OCI-M1 (cell line): ENCODE measurements at regions not wholly inside any gene's neighbourhood (a gene's known extent, or its start where the extent isn't known, plus 50 kb on each side); places are given as distances from the start of the nearest gene placed in this dataset.
A peak's percentile ranks its signal among the peaks of the same experiment; 100 is the strongest.
"Not testable (repeated sequence)": the region's sequence is repeated elsewhere in the genome, so short reads cannot be mapped to it uniquely, and the experiment has no call there.

Experiments used
- DNase-seq: peaks from one replicate; lab custom pipeline; 2025; lab: John Stamatoyannopoulos, UW

DNA sequence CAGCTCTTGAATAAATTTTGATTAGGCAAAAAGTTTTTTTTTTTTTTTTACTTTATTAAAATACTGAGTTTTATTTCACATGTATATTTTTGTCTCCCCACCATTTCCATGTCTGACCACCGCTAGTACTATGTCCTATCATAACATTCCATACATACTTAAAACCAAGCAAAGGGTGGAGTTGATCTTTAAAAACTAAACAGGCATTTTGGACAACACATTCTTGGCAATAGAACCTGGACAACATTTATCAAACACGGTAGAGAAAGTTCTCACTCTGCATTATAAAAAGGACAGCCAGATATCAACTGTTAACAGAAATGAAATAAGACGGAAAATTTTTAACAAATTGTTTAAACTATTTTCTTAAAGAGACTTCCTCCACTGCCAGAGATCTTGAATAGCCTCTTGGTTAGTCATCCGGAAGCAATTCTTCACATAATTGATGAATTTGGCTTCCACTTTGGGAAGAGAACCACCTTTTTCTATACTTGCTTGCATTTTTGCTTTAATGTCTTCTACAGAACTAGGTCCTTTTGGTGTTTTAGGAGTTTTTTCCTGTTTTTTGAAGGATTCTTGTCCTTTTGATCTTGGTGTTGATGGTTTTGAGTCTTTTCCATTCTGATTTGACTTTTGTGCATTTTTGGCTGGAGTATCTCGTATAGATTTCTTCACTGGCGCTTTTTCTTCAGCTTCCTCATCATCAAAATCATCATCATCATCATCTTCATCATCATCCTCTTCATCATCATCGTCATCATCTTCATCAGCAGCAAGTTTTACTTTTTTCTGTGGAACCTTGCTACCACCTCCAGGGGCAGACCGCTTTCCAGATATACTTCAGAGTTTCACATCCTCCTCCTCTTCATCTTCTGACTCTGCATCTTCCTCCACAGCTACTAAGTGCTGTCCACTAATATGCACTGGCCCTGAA, 58.7 kb downstream of the POU5F2 start:
- DNase-seq, result not testable (repeated sequence)

DNA sequence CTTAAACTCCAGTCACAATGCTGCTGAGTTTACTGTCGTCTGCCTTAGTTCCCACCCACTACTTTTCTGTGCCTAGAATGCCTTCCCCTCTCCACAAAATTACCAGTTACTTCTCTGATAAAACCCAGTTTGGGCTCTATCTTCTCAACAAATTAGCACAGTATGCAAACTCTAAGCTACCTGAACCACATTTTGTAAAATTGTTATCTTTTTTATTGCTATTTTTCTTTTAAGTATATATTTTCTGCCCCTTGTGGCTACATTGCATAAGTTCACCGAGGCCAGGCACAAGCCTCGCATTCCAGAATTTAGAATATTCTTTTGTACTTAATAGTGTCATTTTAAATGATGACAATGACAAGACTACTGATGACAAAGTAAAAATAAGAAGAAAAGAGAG, 60.0 kb downstream of the POU5F2 start:
- no peak for DNase-seq

DNA sequence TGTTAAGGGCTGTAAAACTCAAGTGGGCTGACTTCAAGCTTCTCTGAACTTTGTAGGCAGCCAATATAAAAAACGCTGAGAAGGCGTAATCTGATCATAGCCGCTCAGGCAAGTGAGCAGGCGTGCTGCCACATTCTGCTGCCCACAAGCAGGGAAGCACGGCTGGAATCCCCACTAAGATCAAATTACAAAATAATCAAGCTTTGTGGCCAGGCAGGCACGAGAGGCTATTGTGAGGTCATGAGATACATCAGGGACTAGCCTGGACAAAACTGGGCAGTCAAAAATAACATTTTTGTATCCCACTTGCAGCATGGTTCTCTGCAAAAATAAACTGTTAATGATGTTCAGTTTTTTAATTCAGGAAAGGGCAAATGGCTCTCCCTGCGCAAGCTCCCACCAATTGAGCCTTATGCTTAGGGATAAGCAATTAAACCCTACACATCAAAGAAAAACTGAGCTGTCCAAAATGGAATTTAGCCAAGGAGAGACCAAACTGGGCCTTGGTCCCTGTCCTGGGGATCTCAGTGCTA, 64.0 kb downstream of the POU5F2 start:
- DNase-seq, result peak; percentile 94

DNA sequence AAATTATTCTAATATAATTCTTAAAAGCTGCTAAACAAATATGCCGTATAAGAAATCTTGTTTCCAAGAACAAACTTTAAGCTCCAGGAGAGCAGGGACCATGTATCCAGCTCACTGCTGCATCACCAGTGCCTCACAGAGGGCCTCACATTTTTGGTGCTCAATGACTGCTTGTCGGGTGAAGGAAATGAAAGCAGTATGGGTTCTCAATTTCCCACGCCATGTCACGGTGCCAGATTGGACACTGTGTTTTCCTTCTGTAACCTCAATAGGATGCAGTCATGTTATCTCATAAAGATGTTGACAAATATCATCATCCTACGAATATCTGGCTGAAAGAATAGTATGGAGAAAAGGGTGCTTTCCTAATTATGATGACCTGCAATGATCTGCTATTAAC, 64.7 kb downstream of the POU5F2 start:
- DNase-seq, result no peak

DNA sequence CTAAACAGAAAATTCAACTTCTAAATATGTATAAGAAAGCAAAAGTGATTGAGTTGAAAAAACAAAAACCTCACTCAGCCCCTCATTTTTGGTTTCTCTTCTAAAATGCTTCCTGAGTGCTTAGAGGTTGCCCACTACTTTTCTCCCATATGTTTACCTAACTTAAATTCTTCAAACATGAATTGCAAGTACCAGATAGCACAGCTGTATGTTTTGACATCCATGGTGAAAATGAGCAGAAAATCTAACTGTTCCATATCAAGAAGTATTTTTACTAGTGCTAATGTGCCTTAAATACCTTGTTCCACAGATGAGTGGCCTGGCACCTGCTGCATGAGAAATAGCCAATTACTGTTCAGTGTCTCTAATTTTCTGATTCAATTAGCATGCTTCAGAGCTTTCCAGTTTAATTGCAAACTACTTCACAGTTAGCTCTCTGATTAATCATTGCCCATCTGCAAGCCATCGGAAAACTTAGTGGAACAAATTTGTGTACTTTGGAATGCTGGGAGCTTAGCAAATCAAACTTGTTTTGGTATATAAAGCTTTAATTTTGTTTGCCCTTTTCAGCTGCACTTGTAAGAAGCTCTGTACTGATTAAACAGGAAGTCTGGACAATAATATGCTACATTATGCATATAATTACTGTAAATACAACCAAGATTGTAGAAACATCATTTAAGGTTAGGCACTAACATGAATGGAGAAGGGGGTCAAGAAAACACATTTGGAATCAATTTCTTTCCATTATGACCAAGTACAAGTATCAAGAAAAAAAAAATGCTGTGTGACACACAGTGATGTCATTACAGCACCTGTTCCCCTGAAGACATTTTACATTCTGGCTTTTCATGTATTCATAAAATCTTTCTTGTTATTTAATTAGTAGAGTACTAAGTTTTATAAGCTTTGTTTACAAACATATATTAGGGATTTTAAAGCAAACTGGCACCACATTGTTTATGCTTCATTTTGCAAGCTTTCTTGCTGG, 65.6 kb downstream of the POU5F2 start:
- no peak for DNase-seq

DNA sequence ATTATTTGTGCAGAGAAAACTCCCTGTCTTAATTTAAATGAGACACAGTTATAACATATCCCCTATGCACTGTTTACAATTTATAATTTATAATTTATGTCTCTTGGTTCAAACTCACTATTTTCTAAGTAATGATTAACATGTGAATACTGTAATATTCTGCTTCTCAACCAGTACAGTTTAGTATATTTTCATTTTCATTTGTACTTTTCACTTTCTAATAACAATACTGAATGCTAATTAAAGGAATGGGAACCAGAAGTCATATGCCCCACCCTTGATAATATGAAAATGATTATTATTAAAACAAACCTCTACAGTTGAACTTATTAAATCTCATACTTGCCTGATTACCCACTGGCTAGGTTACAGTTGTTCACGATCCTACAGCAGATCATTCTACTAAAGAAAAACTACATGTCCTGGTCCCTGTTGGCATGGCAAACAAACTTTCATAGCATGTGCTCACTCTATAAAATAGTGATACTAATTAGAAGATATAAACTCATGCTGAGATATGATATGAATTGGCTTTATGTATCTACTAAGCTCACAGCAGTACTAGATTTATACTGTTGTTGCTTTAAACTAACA, 66.4 kb downstream of the POU5F2 start:
- DNase-seq, result no peak

DNA sequence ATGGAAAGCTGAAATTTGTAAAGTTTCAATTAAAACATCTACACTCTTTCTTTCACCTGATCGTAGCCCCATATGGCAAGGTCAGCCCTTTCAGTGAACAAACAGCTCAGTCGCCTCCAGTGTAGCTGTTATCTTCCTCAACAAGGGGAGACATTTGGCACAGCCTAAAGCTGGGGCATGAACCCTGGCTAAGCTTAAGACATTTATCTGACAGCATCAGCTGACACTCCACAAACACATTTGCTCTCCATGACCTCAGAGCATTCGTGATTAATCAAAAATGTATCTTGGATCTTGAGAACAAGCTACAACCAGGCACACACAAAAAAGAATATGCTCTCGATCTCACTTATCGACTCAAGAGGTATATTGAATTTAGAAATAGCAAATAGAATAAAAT, 67.3 kb downstream of the POU5F2 start:
- peak; percentile 91 for DNase-seq

DNA sequence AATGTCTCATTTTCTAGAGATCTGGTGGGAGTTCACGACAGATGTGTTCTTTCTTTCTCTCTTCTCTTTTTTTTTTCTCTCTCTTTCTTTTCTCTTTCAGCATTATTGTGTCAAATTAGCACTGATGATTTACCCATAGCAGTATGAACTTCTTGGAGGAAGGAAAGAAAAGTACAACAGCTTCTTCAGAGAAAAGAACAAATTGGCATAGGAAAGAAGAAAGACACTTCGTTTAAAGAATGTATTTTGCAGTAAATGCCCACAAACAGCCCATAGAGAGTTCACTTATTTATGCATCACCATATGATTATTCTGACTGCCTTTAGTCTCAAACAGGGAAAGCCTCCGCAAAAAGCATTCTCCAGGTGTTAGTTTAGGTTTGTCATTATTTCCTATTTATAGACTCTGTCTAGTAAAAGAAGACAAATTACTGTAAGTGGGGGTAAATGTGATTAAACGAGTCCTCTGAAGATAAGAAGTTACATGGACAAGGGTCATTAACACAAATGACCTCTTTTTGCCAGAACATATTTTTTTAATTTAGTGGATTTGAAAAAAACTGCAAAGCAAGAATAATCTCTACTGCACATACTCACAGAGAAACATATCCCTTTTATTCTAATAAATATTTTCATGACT, 68.0 kb downstream of the POU5F2 start:
- no peak for DNase-seq

DNA sequence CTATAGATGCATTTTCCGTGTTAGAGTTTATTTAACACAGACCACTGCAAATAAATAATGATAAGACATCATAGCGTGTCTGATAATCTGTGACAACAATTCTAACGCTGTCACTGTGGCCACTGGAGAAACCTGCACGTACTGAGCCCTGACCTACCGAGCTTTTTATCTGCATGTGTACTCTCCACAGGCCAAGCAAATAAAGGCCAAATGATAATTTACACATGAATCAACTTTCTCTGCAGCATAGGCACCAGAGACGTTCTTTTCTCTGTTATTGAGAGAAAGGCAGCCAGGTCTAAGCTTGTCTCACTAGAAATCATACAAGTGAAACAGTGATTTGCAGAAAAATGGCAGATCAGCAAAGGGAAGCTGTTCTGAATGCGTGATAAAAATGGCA, 75.8 kb downstream of the POU5F2 start:
- DNase-seq, result no peak

DNA sequence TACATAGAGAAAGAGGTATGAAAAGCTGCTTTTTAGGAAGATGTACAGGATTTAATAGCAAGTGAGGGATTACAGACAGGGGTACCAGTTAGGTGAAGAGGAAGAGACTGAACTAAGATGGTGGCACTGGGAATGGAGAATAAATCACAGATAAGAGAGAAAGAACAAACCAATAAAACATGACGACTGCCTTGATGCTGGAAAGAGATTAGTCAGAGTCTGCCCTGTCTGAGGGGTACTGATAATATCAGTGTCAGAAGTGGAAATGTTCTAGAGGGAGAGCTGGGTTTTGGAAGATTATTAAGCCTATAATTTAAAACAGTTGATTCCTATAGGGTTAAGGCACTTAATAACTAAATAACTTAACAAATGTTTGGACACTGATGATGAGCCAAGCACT, 77.7 kb downstream of the NR2F1 start:
- DNase-seq, result no peak

DNA sequence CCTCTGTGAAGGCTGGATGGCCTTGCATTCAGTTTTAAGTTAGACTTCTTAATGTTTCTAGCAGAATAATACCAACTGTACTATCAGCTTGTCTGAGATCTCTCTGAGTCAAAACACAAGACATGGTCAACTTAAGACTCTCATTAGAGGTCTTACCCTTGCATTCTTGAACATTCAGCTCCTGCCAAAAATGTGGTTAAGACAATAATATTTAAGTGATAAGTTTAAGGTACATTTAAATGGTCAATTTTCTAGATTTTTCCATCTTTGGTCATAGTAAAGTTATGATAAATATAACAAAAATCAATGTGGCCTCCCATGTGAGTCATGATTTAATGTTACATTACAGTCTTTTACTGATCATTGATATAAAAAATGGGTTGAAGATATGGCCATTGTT, 75.0 kb downstream of the NR2F1 start:
- no peak for DNase-seq

DNA sequence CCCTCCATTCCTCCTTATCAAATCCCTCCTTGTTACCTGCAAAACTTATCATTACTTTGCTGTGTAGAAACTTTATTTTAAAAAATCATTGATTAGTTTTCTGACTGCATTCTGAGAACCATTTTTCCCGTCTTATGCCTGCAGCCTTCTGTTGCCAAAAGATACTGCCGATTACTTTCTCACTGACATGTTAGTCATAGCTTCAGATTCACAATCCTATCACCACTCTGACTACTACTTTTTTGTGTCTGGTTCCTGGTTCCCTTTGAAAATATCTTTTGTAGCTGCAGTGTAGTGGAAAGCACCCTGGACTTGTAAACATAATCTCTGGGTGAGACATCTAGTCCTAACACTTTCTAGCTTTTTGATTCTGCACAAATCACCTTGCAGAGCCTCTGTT, 71.7 kb downstream of the NR2F1 start:
- DNase-seq, result no peak

DNA sequence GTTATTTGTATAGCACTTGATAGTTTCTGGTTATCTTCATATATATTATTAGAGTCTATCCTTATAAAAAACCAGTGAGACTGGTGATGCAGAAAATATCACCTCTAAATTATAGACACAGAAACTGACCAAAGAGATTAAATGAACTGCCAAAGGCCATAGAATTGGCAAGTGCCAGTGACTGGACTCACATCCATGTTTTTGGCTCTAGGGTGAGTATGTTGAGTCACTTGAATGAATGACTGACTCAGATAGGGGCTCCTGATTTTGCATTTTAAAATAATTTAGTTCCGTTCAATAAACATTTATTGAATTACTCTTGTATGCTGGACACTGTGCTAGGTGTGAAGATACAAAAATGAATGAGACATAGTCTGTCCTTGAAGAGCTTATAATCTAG, 70.7 kb downstream of the NR2F1 start:
- no peak for DNase-seq

DNA sequence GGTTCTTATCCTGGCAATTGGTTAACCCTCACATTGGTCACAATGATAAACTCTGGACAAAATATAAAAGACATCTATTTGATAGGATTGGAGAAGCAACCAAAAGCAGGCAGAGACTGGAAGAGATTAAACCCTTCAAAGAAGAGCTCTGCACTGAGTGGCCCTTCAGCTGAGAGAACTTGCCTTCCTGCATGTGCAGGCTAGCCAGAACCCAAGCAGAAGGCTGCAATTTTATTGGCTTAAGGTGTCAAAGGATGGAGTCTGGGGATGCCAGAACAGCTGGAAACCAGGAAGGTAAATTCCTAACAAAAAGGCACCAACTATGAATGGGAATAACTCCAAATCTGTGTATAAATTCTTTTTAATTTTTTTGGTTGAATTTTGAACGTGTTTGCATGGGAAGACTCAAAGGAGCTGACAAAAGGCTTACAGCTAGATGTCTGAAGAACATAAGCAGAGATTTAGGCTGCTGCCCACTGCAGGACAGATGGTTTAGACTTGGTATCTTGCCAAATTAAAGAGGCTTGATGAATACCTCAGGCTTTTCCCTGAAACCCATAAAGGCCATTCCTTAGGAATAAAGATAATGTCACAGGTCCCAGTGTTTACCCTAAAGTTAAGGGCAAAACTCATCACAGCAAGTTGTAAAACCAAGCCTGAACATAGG, 66.3 kb downstream of the NR2F1 start:
- DNase-seq, result no peak

DNA sequence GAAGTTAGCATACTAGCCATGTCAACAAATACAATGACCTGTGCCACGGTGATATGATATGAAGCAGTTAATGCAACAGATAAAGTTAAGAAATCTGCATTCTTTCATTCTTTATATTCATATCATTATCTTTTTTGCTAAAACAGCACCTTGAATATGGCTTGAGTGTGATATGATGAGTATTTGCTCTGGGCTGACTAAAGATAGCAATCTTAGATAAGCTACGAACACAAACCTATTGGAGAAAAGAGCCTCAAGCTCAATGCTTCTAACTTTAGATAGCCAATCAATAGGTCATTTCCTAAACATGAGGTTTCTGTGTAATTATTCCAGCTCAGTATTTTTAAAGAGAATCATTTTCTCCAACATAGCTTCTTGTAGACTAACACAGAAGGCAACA, 61.7 kb downstream of the NR2F1 start:
- no peak for DNase-seq
